Mucosa of descending colon (tissue), 3 donors: ENCODE measurements at regions not wholly inside any gene's neighbourhood (a gene's known extent, or its start where the extent isn't known, plus 50 kb on each side); places are given as distances from the start of the nearest gene placed in this dataset.

Experiments
- ATAC-seq: fragments of 200-7000 bp; cut with Tn5 transposase; one replicate; pipeline ENCODE4 v1.9.1; 2020; ENCODE audit warnings: mild to moderate bottlenecking, moderate library complexity
- DNase-seq, 3 donors: peaks; one replicate each; pipeline ENCODE4 v3.0.0-alpha.2; 2020
- H3K36me3 ChIP-seq: fragments of 200-600 bp; one replicate; pipeline ENCODE4 v1.8.0; 2021; ENCODE audit warnings: low read depth, mild to moderate bottlenecking
- H3K4me1 ChIP-seq: fragments of 200-600 bp; one replicate; pipeline ENCODE4 v1.8.0; 2021; ENCODE audit warnings: low read depth, mild to moderate bottlenecking
- H3K4me3 ChIP-seq: fragments of 200-600 bp; one replicate; pipeline ENCODE4 v1.8.0; 2021; ENCODE audit warnings: mild to moderate bottlenecking
- H3K9me3 ChIP-seq: fragments of 200-600 bp; one replicate; pipeline ENCODE4 v1.8.0; 2021; ENCODE audit warnings: mild to moderate bottlenecking
- CTCF ChIP-seq: fragments of 200-600 bp; IDR thresholded peaks from one replicate; pipeline ENCODE4 v1.8.0; 2022; ENCODE audit warnings: antibody characterized with exemption, mild to moderate bottlenecking
- intact Hi-C, 2 donors: fragments of 100-400 bp; cut with DNase I in 1 of 2; cut with micrococcal nuclease in 1 of 2; formaldehyde crosslinking; loops; one replicate each; pipeline versions ENCODE4 v1.11.0 to v1.11.1; 2022; cut with DNase I, micrococcal nuclease
- donor health status: DM: no; HTN: no; CAD: no; lungs with moderate emphysema.
- donor health status: DM: no; HTN: no; CAD: no.
- donor health status: DM: no; HTN: yes; CAD: no.

- ATAC-seq = no peak
- no peak for TF ChIP-seq CTCF
These were observed 189.1 kb upstream of the ZMIZ1 start for GRCh38 chr10:78879621-78880020.

GRCh38 chr10:78886129-78886528 is 182.6 kb upstream of the ZMIZ1 start:
- DNase-seq = no peak
- no peak for TF ChIP-seq CTCF
- Histone ChIP-seq H3K4me1 (no peaks in the 10 kb centered on the region), H3K36me3 (no peaks in the 10 kb centered on the region), H3K9me3 (no peaks in the 10 kb centered on the region), H3K4me3 (no peak overlapping the region)
- intact Hi-C loops = no loop called here
- no peak for ATAC-seq

More at GRCh38 chr10:78879621-78880020, 189.1 kb upstream of the ZMIZ1 start:
- no peak overlapping the region for H3K4me3 ChIP-seq
- H3K36me3 ChIP-seq = no peaks in the 10 kb centered on the region
- no peak for DNase-seq
- H3K9me3 ChIP-seq = peaks cover 5% of the 10 kb centered on the region
- intact Hi-C loops = no loop called here
- H3K4me1 ChIP-seq = no peaks in the 10 kb centered on the region

- H3K4me3 ChIP-seq = no peak overlapping the region
- H3K36me3 ChIP-seq = no peaks in the 10 kb centered on the region
- intact Hi-C loops = no loop called here
- ATAC-seq (no peak), DNase-seq (no peak)
- no peak for TF ChIP-seq CTCF
- no peaks in the 10 kb centered on the region for H3K4me1 ChIP-seq
- no peaks in the 10 kb centered on the region for H3K9me3 ChIP-seq
These were observed 179.2 kb upstream of the ZMIZ1 start for GRCh38 chr10:78889536-78890063.

GRCh38 chr10:78890506-78890905 is 178.3 kb upstream of the ZMIZ1 start:
- TF ChIP-seq CTCF = no peak
- no peak for ATAC-seq
- Histone ChIP-seq H3K4me1 (no peaks in the 10 kb centered on the region), H3K9me3 (no peaks in the 10 kb centered on the region), H3K36me3 (no peaks in the 10 kb centered on the region), H3K4me3 (no peak overlapping the region)
- DNase-seq = no peak
- intact Hi-C loops = no loop called here

GRCh38 chr10:78891741-78892140 is 177.0 kb upstream of the ZMIZ1 start:
- intact Hi-C loops = no loop called here
- no peaks in the 10 kb centered on the region for H3K36me3 ChIP-seq
- no peak for DNase-seq
- H3K4me1 ChIP-seq = no peaks in the 10 kb centered on the region
- no peaks in the 10 kb centered on the region for H3K9me3 ChIP-seq
- TF ChIP-seq CTCF = no peak
- H3K4me3 ChIP-seq = no peak overlapping the region
- ATAC-seq = no peak
